ENCODE measurements at regions not wholly inside any gene's neighbourhood (a gene's known extent, or its start where the extent isn't known, plus 50 kb on each side); places are given as distances from the start of the nearest gene placed in this dataset.

DNA sequence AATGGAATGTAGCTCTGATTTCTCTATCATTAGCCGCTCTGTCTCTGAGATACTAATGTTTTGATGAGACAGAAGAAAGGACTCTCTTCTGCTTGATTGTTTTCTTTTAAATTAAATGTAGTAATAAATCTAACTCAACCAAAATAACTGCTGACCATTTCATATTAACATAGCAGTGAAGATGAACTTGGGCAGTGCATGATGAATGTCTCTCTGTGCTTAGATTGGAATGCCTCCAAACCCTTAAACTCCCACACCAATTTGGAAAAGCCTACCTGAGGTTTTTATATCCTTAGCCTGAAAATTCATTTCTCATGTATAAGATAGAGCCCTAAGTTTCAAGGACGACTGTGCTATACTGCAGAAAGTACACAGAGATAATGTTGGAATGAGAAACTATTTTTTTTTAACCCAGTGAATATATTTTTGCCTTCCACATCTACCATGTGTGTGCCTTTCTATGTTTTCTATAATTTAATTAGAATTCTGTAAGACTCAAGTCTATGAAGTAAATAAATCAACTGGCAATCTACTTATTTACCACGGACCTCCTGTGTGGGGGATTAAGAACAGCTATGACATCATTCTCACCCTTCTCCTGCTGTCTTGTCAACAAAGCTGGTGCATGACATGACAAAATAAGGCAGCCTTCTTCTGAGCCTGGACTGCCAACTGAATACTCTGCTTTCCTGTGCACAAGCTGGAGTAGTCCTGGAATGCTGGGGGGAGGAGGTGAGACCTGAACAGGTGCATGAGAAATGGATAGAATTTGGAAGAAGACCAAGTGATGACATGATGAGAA lies 155.5 kb downstream of the FGF9 start:
- WGBS, 2 donors: 37 to 50% methylated on average over 3 of the region's 3 CpGs
- intact Hi-C loops (cut with DNase I): no loop called here
- Histone ChIP-seq H3K9me3 (peaks cover 0 to 6% (median 0%) of the 10 kb centered on the region in 11 donors), H3K27me3 (no peaks in the 10 kb centered on the region), H3K4me3 (no peak overlapping the region), H3K36me3 (no peaks in the 10 kb centered on the region), H3K27ac (no peak overlapping the region), H3K4me1 (peaks cover 0 to 14% (median 0%) of the 10 kb centered on the region in 9 donors)
- DNase-seq (no peak), ATAC-seq (no peak)
- TF ChIP-seq CTCF (IDR thresholded peaks at IDR 0.05): no peak

DNA sequence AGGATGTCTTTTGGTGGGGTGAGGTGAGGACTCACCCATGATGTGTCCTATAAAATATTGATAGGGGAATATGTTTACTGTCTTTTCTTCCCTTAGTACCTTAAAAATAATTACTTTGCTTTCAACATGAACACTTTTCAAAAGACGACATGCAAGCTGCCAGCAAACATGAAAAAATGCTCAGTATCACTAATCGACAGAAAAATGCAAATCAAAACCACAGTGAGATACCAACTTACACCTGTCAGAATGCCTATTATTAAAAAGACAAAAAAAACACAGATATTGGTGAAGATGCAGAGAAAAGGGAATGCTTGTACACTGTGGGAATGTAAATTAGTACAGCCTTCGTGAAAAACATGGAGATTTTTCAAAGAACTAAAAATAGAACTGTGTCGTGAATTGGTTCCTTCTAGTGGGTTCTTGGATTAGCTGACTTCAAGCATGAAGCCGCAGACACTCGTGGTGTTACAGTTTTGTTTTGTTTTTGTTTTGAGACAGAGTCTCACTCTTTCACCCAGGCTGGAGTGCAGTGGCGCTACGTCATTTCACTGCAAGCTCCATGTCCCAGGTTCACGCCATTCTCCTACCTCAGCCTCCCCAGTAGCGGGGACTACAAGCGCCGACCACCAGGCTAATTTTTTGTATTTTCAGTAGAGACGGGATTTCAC lies 160.9 kb downstream of the FGF9 start:
- Histone ChIP-seq H3K27ac (no peak overlapping the region), H3K27me3 (peaks cover 0 to 5% (median 0%) of the 10 kb centered on the region in 7 donors), H3K9me3 (no peaks in the 10 kb centered on the region), H3K4me3 (no peak overlapping the region), H3K36me3 (no peaks in the 10 kb centered on the region), H3K4me1 (no peaks in the 10 kb centered on the region)
- WGBS, 2 donors: 89 to 92% methylated on average over 13 of the region's 13 CpGs
- ATAC-seq (no peak), DNase-seq (no peak)
- TF ChIP-seq CTCF (IDR thresholded peaks at IDR 0.05): no peak
- intact Hi-C loops (cut with DNase I): no loop called here

- no peak overlapping the region for H3K27ac ChIP-seq
- no peak for TF ChIP-seq CTCF (IDR thresholded peaks at IDR 0.05)
- no peaks in the 10 kb centered on the region for H3K9me3 ChIP-seq
- intact Hi-C loops (cut with DNase I): no loop called here
- no peak for ATAC-seq
- no peak for DNase-seq
- no peaks in the 10 kb centered on the region for H3K36me3 ChIP-seq
- H3K4me3 ChIP-seq: no peak overlapping the region
- H3K27me3 ChIP-seq: peaks cover 0 to 5% (median 0%) of the 10 kb centered on the region in 7 donors
- H3K4me1 ChIP-seq: no peaks in the 10 kb centered on the region
- WGBS, 2 donors: 71% methylated on average over 9 of the region's 9 CpGs
Measured at GRCh38 chr13:21833921-21834320, 163.0 kb downstream of the FGF9 start.

DNA sequence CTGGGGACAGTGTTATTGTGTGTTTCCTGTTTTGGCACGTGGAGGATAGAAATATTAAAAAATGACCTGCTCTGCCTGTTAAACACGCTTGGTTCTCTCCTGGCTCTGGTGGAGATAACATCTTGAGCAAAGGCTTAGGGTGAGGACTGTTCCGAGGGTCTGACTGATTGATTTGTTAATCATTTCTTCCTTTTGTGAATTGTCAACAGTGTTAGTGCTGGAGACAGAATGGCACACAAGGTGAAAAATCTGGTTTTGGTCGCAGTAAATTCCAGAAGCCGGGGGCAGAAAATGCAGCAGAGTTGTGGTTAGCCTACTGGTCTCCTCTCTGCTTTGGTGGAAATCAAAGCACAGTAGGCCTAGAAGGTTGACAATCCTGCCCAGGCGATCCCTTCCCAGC lies 163.6 kb downstream of the FGF9 start:
- no peaks in the 10 kb centered on the region for H3K36me3 ChIP-seq
- no peak for DNase-seq
- TF ChIP-seq CTCF (IDR thresholded peaks at IDR 0.05): no peak
- H3K4me1 ChIP-seq: no peaks in the 10 kb centered on the region
- peaks cover 0 to 5% (median 0%) of the 10 kb centered on the region in 7 donors for H3K27me3 ChIP-seq
- ATAC-seq: no peak
- intact Hi-C loops (cut with DNase I): no loop called here
- WGBS, 2 donors: 71 to 74% methylated on average over 6 of the region's 6 CpGs
- H3K27ac ChIP-seq: no peak overlapping the region
- no peaks in the 10 kb centered on the region for H3K9me3 ChIP-seq
- no peak overlapping the region for H3K4me3 ChIP-seq
